K562 (cell line): ENCODE measurements at regions not wholly inside any gene's neighbourhood (a gene's known extent, or its start where the extent isn't known, plus 50 kb on each side); places are given as distances from the start of the nearest gene placed in this dataset.

Experiments used
- EZH2 ChIP-seq: IDR thresholded peaks from 2 replicates; pipeline ENCODE4 v1.6.1; 2012; ENCODE audit warnings: low read depth, mild to moderate bottlenecking, inconsistent platforms, low read length, borderline replicate concordance
- HDGF ChIP-seq: fragments of 450-650 bp; IDR thresholded peaks from 2 replicates; pipeline ENCODE4 v1.6.1; 2016
- MAFF ChIP-seq: IDR thresholded peaks from 2 replicates; pipeline ENCODE4 v1.6.1; 2012; ENCODE audit warnings: low read length, improper control_type of control experiment
- POLR2A ChIP-seq: fragments of 450-650 bp; conservative IDR thresholded peaks from 2 replicates; pipeline ENCODE4 v1.6.1; 2016
- POLR2AphosphoS5 ChIP-seq: IDR thresholded peaks from 2 replicates; pipeline ENCODE4 v1.6.1; 2011; ENCODE audit warnings: mild to moderate bottlenecking, low read depth, low read length, moderate library complexity; ENCODE audit not compliant: control insufficient read depth, insufficient read depth
- ZFX ChIP-seq: sonication (generic); formaldehyde crosslinking; IDR thresholded peaks from 2 replicates; pipeline ENCODE4 v1.8.0; 2022; ENCODE audit warnings: mild to moderate bottlenecking, missing genetic modification reagents, moderate library complexity
- ZNF274 ChIP-seq: IDR thresholded peaks from 2 replicates; pipeline ENCODE4 v1.6.1; 2011; ENCODE audit warnings: low read depth, mild to moderate bottlenecking, low read length, moderate library complexity, borderline replicate concordance
- TF ChIP-seq, protein P1 (sequence below), 3 experiments: IDR thresholded peaks in 2 of 3; conservative IDR thresholded peaks in 1 of 3; 2 replicates each; pipeline ENCODE4 v1.5.1; 2011 to 2012; ENCODE audit warnings: low read length in 3 of 3, mild to moderate bottlenecking in 3 of 3, control low read depth in 2 of 3, improper control_type of control experiment in 1 of 3, inconsistent platforms in 1 of 3, low read depth in 1 of 3, mixed read lengths in 1 of 3, moderate library complexity in 1 of 3; ENCODE audit not compliant: insufficient read depth in 2 of 3
- TF ChIP-seq, protein P2 (sequence below): IDR thresholded peaks from 2 replicates; pipeline ENCODE4 v1.6.1; 2016; ENCODE audit warnings: missing genetic modification characterization, missing compliant biosample characterization
- TF ChIP-seq, protein P3 (sequence below): sonication (generic); formaldehyde crosslinking; IDR thresholded peaks from 2 replicates; pipeline ENCODE4 v1.8.0; 2022; ENCODE audit warnings: mild to moderate bottlenecking, missing genetic modification reagents
- TF ChIP-seq, protein P4 (sequence below): fragments of 450-650 bp; IDR thresholded peaks from 2 replicates; pipeline ENCODE4 v1.6.1; 2016; ENCODE audit warnings: low read depth
- TF ChIP-seq, protein P5 (sequence below), 2 experiments: fragments of 450-650 bp in 1 of 2; sonication (generic) in 1 of 2; formaldehyde crosslinking; conservative IDR thresholded peaks; 2 replicates each; pipeline versions ENCODE4 v1.4.0 to v1.8.1; 2020 to 2022; ENCODE audit warnings: mild to moderate bottlenecking in 1 of 2, missing genetic modification reagents in 1 of 2

DNA sequence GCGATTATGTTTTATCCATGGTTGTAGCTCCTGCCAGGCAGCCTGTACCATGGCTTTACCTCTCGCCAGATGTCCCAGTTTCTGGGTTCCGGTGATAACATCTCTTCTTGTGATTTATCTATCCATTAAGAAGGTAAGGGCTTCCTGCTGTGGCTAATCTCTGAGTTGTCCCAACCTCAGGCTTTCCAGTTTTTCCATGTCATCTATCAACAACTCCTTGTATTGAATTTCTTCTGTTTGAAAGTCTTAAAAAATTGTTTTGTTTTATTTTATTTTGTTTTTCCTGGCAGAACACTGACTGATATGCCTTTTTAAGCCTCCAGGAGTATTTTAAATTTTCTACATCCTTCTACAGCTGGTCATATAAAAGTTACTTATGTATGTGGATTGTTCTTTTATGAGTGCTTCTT, 241.9 kb downstream of the ANTXR2 start:
- TF ChIP-seq, protein P1, sequence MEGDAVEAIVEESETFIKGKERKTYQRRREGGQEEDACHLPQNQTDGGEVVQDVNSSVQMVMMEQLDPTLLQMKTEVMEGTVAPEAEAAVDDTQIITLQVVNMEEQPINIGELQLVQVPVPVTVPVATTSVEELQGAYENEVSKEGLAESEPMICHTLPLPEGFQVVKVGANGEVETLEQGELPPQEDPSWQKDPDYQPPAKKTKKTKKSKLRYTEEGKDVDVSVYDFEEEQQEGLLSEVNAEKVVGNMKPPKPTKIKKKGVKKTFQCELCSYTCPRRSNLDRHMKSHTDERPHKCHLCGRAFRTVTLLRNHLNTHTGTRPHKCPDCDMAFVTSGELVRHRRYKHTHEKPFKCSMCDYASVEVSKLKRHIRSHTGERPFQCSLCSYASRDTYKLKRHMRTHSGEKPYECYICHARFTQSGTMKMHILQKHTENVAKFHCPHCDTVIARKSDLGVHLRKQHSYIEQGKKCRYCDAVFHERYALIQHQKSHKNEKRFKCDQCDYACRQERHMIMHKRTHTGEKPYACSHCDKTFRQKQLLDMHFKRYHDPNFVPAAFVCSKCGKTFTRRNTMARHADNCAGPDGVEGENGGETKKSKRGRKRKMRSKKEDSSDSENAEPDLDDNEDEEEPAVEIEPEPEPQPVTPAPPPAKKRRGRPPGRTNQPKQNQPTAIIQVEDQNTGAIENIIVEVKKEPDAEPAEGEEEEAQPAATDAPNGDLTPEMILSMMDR (IDR thresholded peaks at IDR 0.05 in 2 of 3, conservative IDR thresholded peaks at IDR 0.05 in 1 of 3; ENCODE audit: insufficient read depth in 2 of 3, low read depth in 1 of 3, low read length in 3 of 3), result no peak
- TF ChIP-seq POLR2AphosphoS5, result no peak
- no peak for TF ChIP-seq ZNF274
- TF ChIP-seq EZH2, result no peak
- no peak for TF ChIP-seq POLR2A
- TF ChIP-seq, protein P2, sequence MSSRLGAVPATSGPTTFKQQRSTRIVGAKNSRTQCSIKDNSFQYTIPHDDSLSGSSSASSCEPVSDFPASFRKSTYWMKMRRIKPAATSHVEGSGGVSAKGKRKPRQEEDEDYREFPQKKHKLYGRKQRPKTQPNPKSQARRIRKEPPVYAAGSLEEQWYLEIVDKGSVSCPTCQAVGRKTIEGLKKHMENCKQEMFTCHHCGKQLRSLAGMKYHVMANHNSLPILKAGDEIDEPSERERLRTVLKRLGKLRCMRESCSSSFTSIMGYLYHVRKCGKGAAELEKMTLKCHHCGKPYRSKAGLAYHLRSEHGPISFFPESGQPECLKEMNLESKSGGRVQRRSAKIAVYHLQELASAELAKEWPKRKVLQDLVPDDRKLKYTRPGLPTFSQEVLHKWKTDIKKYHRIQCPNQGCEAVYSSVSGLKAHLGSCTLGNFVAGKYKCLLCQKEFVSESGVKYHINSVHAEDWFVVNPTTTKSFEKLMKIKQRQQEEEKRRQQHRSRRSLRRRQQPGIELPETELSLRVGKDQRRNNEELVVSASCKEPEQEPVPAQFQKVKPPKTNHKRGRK (tag), result no peak
- TF ChIP-seq ZFX (CRISPR knock-in tag), result no peak
- TF ChIP-seq, protein P3, sequence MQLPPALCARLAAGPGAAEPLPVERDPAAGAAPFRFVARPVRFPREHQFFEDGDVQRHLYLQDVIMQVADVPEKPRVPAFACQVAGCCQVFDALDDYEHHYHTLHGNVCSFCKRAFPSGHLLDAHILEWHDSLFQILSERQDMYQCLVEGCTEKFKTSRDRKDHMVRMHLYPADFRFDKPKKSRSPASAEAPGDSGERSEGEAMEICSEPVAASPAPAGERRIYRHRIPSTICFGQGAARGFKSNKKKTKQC (CRISPR knock-in tag), result no peak
- TF ChIP-seq, protein P4, sequence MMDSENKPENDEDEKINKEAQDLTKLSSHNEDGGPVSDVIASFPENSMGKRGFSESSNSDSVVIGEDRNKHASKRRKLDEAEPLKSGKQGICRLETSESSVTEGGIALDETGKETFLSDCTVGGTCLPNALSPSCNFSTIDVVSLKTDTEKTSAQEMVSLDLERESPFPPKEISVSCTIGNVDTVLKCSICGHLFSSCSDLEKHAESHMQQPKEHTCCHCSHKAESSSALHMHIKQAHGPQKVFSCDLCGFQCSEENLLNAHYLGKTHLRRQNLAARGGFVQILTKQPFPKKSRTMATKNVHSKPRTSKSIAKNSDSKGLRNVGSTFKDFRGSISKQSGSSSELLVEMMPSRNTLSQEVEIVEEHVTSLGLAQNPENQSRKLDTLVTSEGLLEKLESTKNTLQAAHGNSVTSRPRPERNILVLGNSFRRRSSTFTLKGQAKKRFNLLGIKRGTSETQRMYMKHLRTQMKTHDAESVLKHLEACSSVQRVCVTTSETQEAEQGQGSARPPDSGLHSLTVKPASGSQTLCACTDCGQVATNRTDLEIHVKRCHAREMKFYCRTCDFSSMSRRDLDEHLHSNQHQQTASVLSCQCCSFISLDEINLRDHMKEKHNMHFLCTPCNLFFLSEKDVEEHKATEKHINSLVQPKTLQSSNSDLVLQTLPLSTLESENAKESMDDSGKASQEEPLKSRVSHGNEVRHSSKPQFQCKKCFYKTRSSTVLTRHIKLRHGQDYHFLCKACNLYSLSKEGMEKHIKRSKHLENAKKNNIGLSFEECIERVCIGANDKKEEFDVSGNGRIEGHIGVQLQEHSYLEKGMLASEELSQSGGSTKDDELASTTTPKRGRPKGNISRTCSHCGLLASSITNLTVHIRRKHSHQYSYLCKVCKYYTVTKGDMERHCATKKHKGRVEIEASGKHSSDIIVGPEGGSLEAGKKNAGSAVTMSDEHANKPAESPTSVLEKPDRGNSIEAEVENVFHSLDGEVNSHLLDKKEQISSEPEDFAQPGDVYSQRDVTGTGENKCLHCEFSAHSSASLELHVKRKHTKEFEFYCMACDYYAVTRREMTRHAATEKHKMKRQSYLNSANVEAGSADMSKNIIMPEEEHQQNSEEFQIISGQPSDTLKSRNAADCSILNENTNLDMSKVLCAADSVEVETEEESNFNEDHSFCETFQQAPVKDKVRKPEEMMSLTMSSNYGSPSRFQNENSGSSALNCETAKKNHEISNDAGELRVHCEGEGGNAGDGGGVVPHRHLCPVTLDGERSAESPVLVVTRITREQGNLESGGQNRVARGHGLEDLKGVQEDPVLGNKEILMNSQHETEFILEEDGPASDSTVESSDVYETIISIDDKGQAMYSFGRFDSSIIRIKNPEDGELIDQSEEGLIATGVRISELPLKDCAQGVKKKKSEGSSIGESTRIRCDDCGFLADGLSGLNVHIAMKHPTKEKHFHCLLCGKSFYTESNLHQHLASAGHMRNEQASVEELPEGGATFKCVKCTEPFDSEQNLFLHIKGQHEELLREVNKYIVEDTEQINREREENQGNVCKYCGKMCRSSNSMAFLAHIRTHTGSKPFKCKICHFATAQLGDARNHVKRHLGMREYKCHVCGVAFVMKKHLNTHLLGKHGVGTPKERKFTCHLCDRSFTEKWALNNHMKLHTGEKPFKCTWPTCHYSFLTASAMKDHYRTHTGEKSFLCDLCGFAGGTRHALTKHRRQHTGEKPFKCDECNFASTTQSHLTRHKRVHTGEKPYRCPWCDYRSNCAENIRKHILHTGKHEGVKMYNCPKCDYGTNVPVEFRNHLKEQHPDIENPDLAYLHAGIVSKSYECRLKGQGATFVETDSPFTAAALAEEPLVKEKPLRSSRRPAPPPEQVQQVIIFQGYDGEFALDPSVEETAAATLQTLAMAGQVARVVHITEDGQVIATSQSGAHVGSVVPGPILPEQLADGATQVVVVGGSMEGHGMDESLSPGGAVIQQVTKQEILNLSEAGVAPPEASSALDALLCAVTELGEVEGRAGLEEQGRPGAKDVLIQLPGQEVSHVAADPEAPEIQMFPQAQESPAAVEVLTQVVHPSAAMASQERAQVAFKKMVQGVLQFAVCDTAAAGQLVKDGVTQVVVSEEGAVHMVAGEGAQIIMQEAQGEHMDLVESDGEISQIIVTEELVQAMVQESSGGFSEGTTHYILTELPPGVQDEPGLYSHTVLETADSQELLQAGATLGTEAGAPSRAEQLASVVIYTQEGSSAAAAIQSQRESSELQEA, result no peak
- TF ChIP-seq, protein P5, sequence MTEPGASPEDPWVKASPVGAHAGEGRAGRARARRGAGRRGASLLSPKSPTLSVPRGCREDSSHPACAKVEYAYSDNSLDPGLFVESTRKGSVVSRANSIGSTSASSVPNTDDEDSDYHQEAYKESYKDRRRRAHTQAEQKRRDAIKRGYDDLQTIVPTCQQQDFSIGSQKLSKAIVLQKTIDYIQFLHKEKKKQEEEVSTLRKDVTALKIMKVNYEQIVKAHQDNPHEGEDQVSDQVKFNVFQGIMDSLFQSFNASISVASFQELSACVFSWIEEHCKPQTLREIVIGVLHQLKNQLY (CRISPR knock-in tag; conservative IDR thresholded peaks at IDR 0.05), result no peak
- TF ChIP-seq MAFF, result no peak
- no peak for TF ChIP-seq HDGF
